Transverse colon (tissue), 4 donors: ENCODE measurements at regions not wholly inside any gene's neighbourhood (a gene's known extent, or its start where the extent isn't known, plus 50 kb on each side); places are given as distances from the start of the nearest gene placed in this dataset.

Experiments
- EP300 ChIP-seq: sonication (generic); formaldehyde crosslinking; IDR thresholded peaks from one replicate; pipeline ENCODE4 v1.6.1; 2017; ENCODE audit warnings: antibody characterized with exemption, low read depth
- POLR2A ChIP-seq: fragments of 450-650 bp; IDR thresholded peaks from one replicate; pipeline ENCODE4 v1.6.1; 2016; ENCODE audit warnings: antibody characterized with exemption, mild to moderate bottlenecking, moderate library complexity
- POLR2AphosphoS5 ChIP-seq, 3 donors: sonication (generic); formaldehyde crosslinking; IDR thresholded peaks; one replicate each; pipeline ENCODE4 v1.6.1; 2016; ENCODE audit warnings: antibody characterized with exemption in 3 of 3
- TF ChIP-seq, protein P1 (sequence below), 5 experiments: fragments of 200-600 bp in 3 of 5; fragments of 450-650 bp in 2 of 5; sonication (generic) in 3 of 5; IDR thresholded peaks; 1 replicate in 2 of 5; 2 replicates in 3 of 5; pipeline ENCODE4 v1.5.1; 2016 to 2017; ENCODE audit warnings: antibody characterized with exemption in 5 of 5, inconsistent platforms in 3 of 5, mild to moderate bottlenecking in 2 of 5, moderate library complexity in 1 of 5

DNA sequence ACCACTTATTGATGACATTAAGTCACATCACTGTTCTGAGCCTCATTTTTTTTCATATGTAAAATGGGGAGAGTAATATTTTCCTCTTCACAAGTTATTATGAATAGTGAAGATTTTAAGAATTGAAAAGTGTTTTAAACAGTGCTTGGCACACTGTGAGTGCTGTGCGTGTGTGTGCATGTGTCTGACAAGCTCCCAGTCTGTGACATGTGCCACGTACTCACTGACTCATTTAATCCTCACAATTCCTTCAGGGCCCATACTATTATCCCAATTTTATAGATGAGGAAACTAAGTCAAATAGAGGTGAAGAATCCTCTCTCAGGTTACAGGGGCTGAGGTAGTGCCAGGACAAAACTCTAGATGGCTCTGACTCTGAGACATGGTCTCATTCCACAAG, 114.1 kb upstream of the NWD2 start:
- TF ChIP-seq, protein P1, sequence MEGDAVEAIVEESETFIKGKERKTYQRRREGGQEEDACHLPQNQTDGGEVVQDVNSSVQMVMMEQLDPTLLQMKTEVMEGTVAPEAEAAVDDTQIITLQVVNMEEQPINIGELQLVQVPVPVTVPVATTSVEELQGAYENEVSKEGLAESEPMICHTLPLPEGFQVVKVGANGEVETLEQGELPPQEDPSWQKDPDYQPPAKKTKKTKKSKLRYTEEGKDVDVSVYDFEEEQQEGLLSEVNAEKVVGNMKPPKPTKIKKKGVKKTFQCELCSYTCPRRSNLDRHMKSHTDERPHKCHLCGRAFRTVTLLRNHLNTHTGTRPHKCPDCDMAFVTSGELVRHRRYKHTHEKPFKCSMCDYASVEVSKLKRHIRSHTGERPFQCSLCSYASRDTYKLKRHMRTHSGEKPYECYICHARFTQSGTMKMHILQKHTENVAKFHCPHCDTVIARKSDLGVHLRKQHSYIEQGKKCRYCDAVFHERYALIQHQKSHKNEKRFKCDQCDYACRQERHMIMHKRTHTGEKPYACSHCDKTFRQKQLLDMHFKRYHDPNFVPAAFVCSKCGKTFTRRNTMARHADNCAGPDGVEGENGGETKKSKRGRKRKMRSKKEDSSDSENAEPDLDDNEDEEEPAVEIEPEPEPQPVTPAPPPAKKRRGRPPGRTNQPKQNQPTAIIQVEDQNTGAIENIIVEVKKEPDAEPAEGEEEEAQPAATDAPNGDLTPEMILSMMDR (IDR thresholded peaks at IDR 0.05) = no peak
- TF ChIP-seq POLR2A = no peak
- no peak for TF ChIP-seq EP300
- TF ChIP-seq POLR2AphosphoS5 (IDR thresholded peaks at IDR 0.05) = no peak
